GM21360 (cell line): ENCODE measurements at regions not wholly inside any gene's neighbourhood (a gene's known extent, or its start where the extent isn't known, plus 50 kb on each side); places are given as distances from the start of the nearest gene placed in this dataset.

Source experiments
- ATAC-seq: cut with Tn5 transposase; IDR thresholded peaks from one replicate; pipeline ENCODE4 v1.9.1; 2021; ENCODE audit warnings: mild to moderate bottlenecking, moderate library complexity; ENCODE audit not compliant: unreplicated experiment

GRCh38 chr9:119047513-119048307, 321.5 kb downstream of the BRINP1 start:
- no peak for ATAC-seq

- no peak for ATAC-seq
These were observed 319.0 kb downstream of the BRINP1 start for GRCh38 chr9:119050281-119050680.

GRCh38 chr9:119052339-119053030, 316.8 kb downstream of the BRINP1 start:
- ATAC-seq = no peak

GRCh38 chr9:119053070-119053469, 316.2 kb downstream of the BRINP1 start:
- ATAC-seq = no peak

GRCh38 chr9:119060629-119061385, 308.4 kb downstream of the BRINP1 start:
- no peak for ATAC-seq

GRCh38 chr9:119071636-119072035, 297.6 kb downstream of the BRINP1 start:
- no peak for ATAC-seq

- ATAC-seq = no peak
These were observed 295.2 kb downstream of the BRINP1 start for GRCh38 chr9:119074017-119074416.

- no peak for ATAC-seq
These were observed 291.2 kb downstream of the BRINP1 start for GRCh38 chr9:119078015-119078414.

- ATAC-seq = no peak
These were observed 285.6 kb downstream of the BRINP1 start for GRCh38 chr9:119083673-119084072.

- no peak for ATAC-seq
These were observed 282.6 kb downstream of the BRINP1 start for GRCh38 chr9:119086590-119086989.

- ATAC-seq = no peak
These were observed 281.2 kb downstream of the BRINP1 start for GRCh38 chr9:119088002-119088547.

- ATAC-seq = no peak
These were observed 278.2 kb downstream of the BRINP1 start for GRCh38 chr9:119091074-119091473.

- ATAC-seq = no peak
These were observed 277.1 kb downstream of the BRINP1 start for GRCh38 chr9:119092125-119092524.

- ATAC-seq = no peak
These were observed 275.1 kb downstream of the BRINP1 start for GRCh38 chr9:119094086-119094485.

- ATAC-seq = no peak
These were observed 274.2 kb downstream of the BRINP1 start for GRCh38 chr9:119095072-119095471.

GRCh38 chr9:119101048-119101447, 268.2 kb downstream of the BRINP1 start:
- ATAC-seq = no peak

GRCh38 chr9:119114681-119115080, 254.6 kb downstream of the BRINP1 start:
- no peak for ATAC-seq
